ENCODE measurements at regions not wholly inside any gene's neighbourhood (a gene's known extent, or its start where the extent isn't known, plus 50 kb on each side); places are given as distances from the start of the nearest gene placed in this dataset.

DNA sequence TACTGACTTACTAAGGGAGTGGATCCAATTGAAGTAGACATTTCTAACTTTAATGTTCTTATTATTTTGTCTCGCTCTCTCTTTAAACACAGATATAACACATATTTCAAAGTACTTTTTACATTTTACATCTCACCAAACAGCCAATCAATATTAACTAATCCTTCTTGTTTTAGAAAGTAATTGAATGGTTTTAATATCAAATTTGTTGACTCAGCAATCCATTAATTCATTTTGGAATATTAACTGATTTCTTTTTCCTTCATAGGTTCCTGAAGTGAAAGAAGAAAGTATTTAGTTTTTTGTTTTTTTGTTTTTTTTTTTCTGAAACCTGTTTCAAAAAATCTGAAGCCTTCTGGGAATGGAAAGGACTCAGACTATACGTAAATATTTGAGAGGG, 62.3 kb upstream of the DPYD start:
- DNase-seq (ENCODE audit: low read depth in 2 of 2) = no peak

- no peak for DNase-seq (ENCODE audit: low read depth in 2 of 2)
These were observed 59.7 kb upstream of the DPYD start for GRCh38 chr1:97980530-97980929.

GRCh38 chr1:97976801-97977200, 56.0 kb upstream of the DPYD start:
- DNase-seq (ENCODE audit: low read depth in 2 of 2) = no peak
